Glutamatergic neuron (in vitro differentiated cells): ENCODE measurements at regions not wholly inside any gene's neighbourhood (a gene's known extent, or its start where the extent isn't known, plus 50 kb on each side); places are given as distances from the start of the nearest gene placed in this dataset.

ENCODE experiments used
- DNase-seq: peaks from one replicate; pipeline ENCODE4 v3.0.0; 2022
- H3K27ac Mint-ChIP-seq: one replicate; pipeline ENCODE4 v1.8.0; 2020; ENCODE audit warnings: mild to moderate bottlenecking, mixed read lengths, inconsistent platforms; ENCODE audit not compliant: unreplicated experiment
- H3K27me3 Mint-ChIP-seq: one replicate; pipeline ENCODE4 v1.8.0; 2020; ENCODE audit warnings: mild to moderate bottlenecking, moderate library complexity, mixed read lengths, inconsistent platforms; ENCODE audit not compliant: unreplicated experiment
- H3K36me3 Mint-ChIP-seq: one replicate; pipeline ENCODE4 v1.8.0; 2020; ENCODE audit warnings: mild to moderate bottlenecking, mixed read lengths, inconsistent platforms; ENCODE audit not compliant: unreplicated experiment
- H3K4me1 Mint-ChIP-seq: one replicate; pipeline ENCODE4 v1.8.0; 2020; ENCODE audit warnings: mild to moderate bottlenecking, low read depth, mixed read lengths, inconsistent platforms; ENCODE audit not compliant: unreplicated experiment
- H3K4me3 Mint-ChIP-seq: one replicate; pipeline ENCODE4 v1.8.0; 2020; ENCODE audit warnings: mild to moderate bottlenecking, mixed read lengths, inconsistent platforms; ENCODE audit not compliant: unreplicated experiment
- H3K9me3 Mint-ChIP-seq: one replicate; pipeline ENCODE4 v1.8.0; 2020; ENCODE audit warnings: mild to moderate bottlenecking, moderate library complexity, mixed read lengths, inconsistent platforms; ENCODE audit not compliant: unreplicated experiment
- TF ChIP-seq, protein P1 (sequence below): fragments of 200-600 bp; sonication (generic); IDR thresholded peaks from one replicate; pipeline ENCODE4 v1.5.0; 2021; ENCODE audit not compliant: partially characterized antibody, unreplicated experiment

DNA sequence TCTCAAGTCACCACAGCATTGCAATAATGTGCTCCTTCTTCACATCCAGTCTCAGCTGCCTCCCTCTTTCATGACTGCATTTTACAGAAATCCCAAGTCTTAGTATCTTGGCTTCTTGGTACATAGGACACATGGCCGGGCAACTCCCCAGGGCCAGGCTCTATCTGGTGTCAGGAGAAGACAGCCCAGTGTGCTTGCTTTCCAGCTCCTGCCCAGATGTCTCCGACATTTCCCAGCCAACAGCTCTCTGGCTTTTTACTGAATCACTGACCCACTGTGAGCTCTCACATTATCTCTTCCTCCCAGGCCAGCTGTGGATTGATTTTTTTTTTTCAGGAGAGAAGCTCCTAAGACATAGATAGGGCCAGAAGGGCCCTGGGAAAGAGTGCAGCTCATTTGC, 346.0 kb upstream of the C11orf87 start:
- Mint-ChIP-seq H3K4me1 (peaks cover 13% of the 10 kb centered on the region), H3K4me3 (no peak overlapping the region), H3K27ac (no peak overlapping the region), H3K27me3 (no peaks in the 10 kb centered on the region), H3K9me3 (peaks cover 1% of the 10 kb centered on the region), H3K36me3 (peaks cover 1% of the 10 kb centered on the region)
- no peak for DNase-seq
- TF ChIP-seq, protein P1, sequence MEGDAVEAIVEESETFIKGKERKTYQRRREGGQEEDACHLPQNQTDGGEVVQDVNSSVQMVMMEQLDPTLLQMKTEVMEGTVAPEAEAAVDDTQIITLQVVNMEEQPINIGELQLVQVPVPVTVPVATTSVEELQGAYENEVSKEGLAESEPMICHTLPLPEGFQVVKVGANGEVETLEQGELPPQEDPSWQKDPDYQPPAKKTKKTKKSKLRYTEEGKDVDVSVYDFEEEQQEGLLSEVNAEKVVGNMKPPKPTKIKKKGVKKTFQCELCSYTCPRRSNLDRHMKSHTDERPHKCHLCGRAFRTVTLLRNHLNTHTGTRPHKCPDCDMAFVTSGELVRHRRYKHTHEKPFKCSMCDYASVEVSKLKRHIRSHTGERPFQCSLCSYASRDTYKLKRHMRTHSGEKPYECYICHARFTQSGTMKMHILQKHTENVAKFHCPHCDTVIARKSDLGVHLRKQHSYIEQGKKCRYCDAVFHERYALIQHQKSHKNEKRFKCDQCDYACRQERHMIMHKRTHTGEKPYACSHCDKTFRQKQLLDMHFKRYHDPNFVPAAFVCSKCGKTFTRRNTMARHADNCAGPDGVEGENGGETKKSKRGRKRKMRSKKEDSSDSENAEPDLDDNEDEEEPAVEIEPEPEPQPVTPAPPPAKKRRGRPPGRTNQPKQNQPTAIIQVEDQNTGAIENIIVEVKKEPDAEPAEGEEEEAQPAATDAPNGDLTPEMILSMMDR, result no peak

- no peak overlapping the region for H3K4me3 Mint-ChIP-seq
- no peak overlapping the region for H3K27ac Mint-ChIP-seq
- H3K27me3 Mint-ChIP-seq, result no peaks in the 10 kb centered on the region
- H3K9me3 Mint-ChIP-seq, result peaks cover 1% of the 10 kb centered on the region
- DNase-seq, result no peak
- H3K36me3 Mint-ChIP-seq, result no peaks in the 10 kb centered on the region
- peaks cover 13% of the 10 kb centered on the region for H3K4me1 Mint-ChIP-seq
- TF ChIP-seq, protein P1, result no peak
Observed at GRCh38 chr11:109076870-109077269, 345.1 kb upstream of the C11orf87 start.

- DNase-seq, result no peak
- Mint-ChIP-seq H3K36me3 (no peaks in the 10 kb centered on the region), H3K4me1 (peaks cover 13% of the 10 kb centered on the region), H3K4me3 (no peak overlapping the region), H3K9me3 (peaks cover 1% of the 10 kb centered on the region), H3K27ac (no peak overlapping the region), H3K27me3 (no peaks in the 10 kb centered on the region)
- TF ChIP-seq, protein P1, result no peak
Observed at GRCh38 chr11:109077291-109077920, 344.6 kb upstream of the C11orf87 start.

- no peaks in the 10 kb centered on the region for H3K27me3 Mint-ChIP-seq
- H3K9me3 Mint-ChIP-seq, result peaks cover 2% of the 10 kb centered on the region
- no peaks in the 10 kb centered on the region for H3K4me1 Mint-ChIP-seq
- no peaks in the 10 kb centered on the region for H3K36me3 Mint-ChIP-seq
- H3K4me3 Mint-ChIP-seq, result no peak overlapping the region
- DNase-seq, result no peak
- TF ChIP-seq, protein P1, result no peak
- H3K27ac Mint-ChIP-seq, result no peak overlapping the region
Observed at GRCh38 chr11:109085708-109086373, 336.1 kb upstream of the C11orf87 start.

DNA sequence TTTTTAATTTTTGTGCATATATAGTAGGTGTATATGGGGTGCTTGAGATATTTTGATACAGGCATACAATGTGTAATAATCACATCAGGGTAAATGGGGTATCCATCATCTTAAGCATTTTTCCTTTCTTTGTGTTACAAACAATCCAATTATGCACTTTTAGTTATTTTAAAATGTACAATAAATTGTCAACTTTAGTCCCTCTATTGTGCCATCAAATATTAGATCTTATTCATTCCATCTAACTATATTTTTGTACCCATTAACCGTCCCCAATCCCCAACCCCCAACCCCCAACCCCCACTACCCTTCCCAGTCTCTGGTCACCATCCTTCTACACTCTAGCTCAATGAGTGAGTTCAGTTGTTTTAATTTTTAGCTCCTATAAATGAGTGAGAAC, 335.1 kb upstream of the C11orf87 start:
- Mint-ChIP-seq H3K36me3 (no peaks in the 10 kb centered on the region), H3K27me3 (no peaks in the 10 kb centered on the region), H3K4me3 (no peak overlapping the region), H3K27ac (no peak overlapping the region), H3K4me1 (no peaks in the 10 kb centered on the region), H3K9me3 (peaks cover 2% of the 10 kb centered on the region)
- DNase-seq, result no peak
- TF ChIP-seq, protein P1, result no peak
